ENCODE measurements at regions not wholly inside any gene's neighbourhood (a gene's known extent, or its start where the extent isn't known, plus 50 kb on each side); places are given as distances from the start of the nearest gene placed in this dataset.

- no peaks in the 10 kb centered on the region for H3K27me3 Mint-ChIP-seq (ENCODE audit: low read depth in 3 of 3)
Measured at GRCh38 chr3:112773-113172, 83.8 kb upstream of the CHL1 start.

GRCh38 chr3:118666-119065 lies 77.9 kb upstream of the CHL1 start:
- Mint-ChIP-seq H3K36me3 (no peaks in the 10 kb centered on the region), H3K27ac (no peak overlapping the region), H3K4me3 (no peak overlapping the region), H3K4me1 (no peaks in the 10 kb centered on the region), H3K27me3 (ENCODE audit: low read depth in 3 of 3) (no peaks in the 10 kb centered on the region), H3K9me3 (peaks cover 0 to 5% (median 2%) of the 10 kb centered on the region in 7 donors)
- H3K9ac ChIP-seq (ENCODE audit: insufficient read depth, low read length, poor library complexity, severe bottlenecking), result no peak overlapping the region
- H3K27me3 ChIP-seq (ENCODE audit: control insufficient read depth in 2 of 2, insufficient read depth in 2 of 2, low read length in 2 of 2), result no peaks in the 10 kb centered on the region
- 88% methylated on average over 1 of the region's 1 CpG for WGBS (ENCODE audit: insufficient coverage)
- H3K4me3 ChIP-seq (replicated peaks in 1 of 3; ENCODE audit: low read depth in 2 of 3, low read length in 3 of 3), result no peak overlapping the region
- H4K20me1 ChIP-seq (ENCODE audit: insufficient read depth, low read length), result no peaks in the 10 kb centered on the region
- intact Hi-C loops (cut with micrococcal nuclease), result no loop called here
- H3K36me3 ChIP-seq (replicated peaks in 1 of 2; ENCODE audit: control insufficient read depth in 1 of 2, insufficient read depth in 2 of 2, low read length in 2 of 2), result no peaks in the 10 kb centered on the region
- no peak overlapping the region for H3K4me2 ChIP-seq (replicated peaks; ENCODE audit: extremely low read depth, low read length, poor library complexity, severe bottlenecking)
- no peaks in the 10 kb centered on the region for H3K79me2 ChIP-seq (ENCODE audit: insufficient read depth, low read length)
- peaks cover 0 to 2% of the 10 kb centered on the region in 2 donors for H3K9me3 ChIP-seq (replicated peaks in 1 of 2; ENCODE audit: control insufficient read depth in 1 of 2, insufficient read depth in 1 of 2, low read length in 2 of 2)
- DNase-seq, result no peak
- no peak overlapping the region for H3K27ac ChIP-seq (ENCODE audit: low read depth in 1 of 2, low read length in 2 of 2)
- no peak overlapping the region for H2AFZ ChIP-seq (ENCODE audit: insufficient read depth, low read depth, low read length, poor library complexity, severe bottlenecking)
- no peak for TF ChIP-seq CTCF (IDR thresholded peaks at IDR 0.05)
- H3K4me1 ChIP-seq (ENCODE audit: control insufficient read depth in 1 of 2, insufficient read depth in 2 of 2, low read length in 2 of 2), result no peaks in the 10 kb centered on the region

More at GRCh38 chr3:112773-113172, 83.8 kb upstream of the CHL1 start:
- Histone ChIP-seq H3K9ac (ENCODE audit: insufficient read depth, low read length, poor library complexity, severe bottlenecking) (no peak overlapping the region), H3K4me2 (replicated peaks; ENCODE audit: extremely low read depth, low read length, poor library complexity, severe bottlenecking) (no peak overlapping the region), H3K4me1 (ENCODE audit: control insufficient read depth in 1 of 2, insufficient read depth in 2 of 2, low read length in 2 of 2) (no peaks in the 10 kb centered on the region), H3K36me3 (replicated peaks in 1 of 2; ENCODE audit: control insufficient read depth in 1 of 2, insufficient read depth in 2 of 2, low read length in 2 of 2) (no peaks in the 10 kb centered on the region), H3K4me3 (replicated peaks in 1 of 3; ENCODE audit: low read depth in 2 of 3, low read length in 3 of 3) (no peak overlapping the region), H4K20me1 (ENCODE audit: insufficient read depth, low read length) (no peaks in the 10 kb centered on the region), H2AFZ (ENCODE audit: insufficient read depth, low read depth, low read length, poor library complexity, severe bottlenecking) (no peak overlapping the region), H3K79me2 (ENCODE audit: insufficient read depth, low read length) (no peaks in the 10 kb centered on the region), H3K27me3 (ENCODE audit: control insufficient read depth in 2 of 2, insufficient read depth in 2 of 2, low read length in 2 of 2) (no peaks in the 10 kb centered on the region), H3K27ac (ENCODE audit: low read depth in 1 of 2, low read length in 2 of 2) (no peak overlapping the region), H3K9me3 (replicated peaks in 1 of 2; ENCODE audit: control insufficient read depth in 1 of 2, insufficient read depth in 1 of 2, low read length in 2 of 2) (peaks cover 4 to 5% of the 10 kb centered on the region in 2 donors)
- no peaks in the 10 kb centered on the region for H3K4me1 Mint-ChIP-seq
- no peak overlapping the region for H3K27ac Mint-ChIP-seq
- whole genome bisulfite sequencing (ENCODE audit: insufficient coverage), result 68% methylated on average over 2 of the region's 2 CpGs
- no peak overlapping the region for H3K4me3 Mint-ChIP-seq
- peaks cover 0 to 16% (median 4%) of the 10 kb centered on the region in 7 donors for H3K9me3 Mint-ChIP-seq
- intact Hi-C loops (cut with micrococcal nuclease), result no loop called here
- TF ChIP-seq CTCF (IDR thresholded peaks at IDR 0.05), result no peak
- H3K36me3 Mint-ChIP-seq, result no peaks in the 10 kb centered on the region
- no peak for DNase-seq
